GM18499 (cell line): ENCODE measurements at regions not wholly inside any gene's neighbourhood (a gene's known extent, or its start where the extent isn't known, plus 50 kb on each side); places are given as distances from the start of the nearest gene placed in this dataset.
"Not testable (repeated sequence)": the region's sequence is repeated elsewhere in the genome, so short reads cannot be mapped to it uniquely, and the experiment has no call there.

ENCODE experiments used
- ATAC-seq: cut with Tn5 transposase; IDR thresholded peaks from one replicate; pipeline ENCODE4 v1.9.1; 2021; ENCODE audit warnings: moderate number of reproducible peaks; ENCODE audit not compliant: insufficient read depth, unreplicated experiment

DNA sequence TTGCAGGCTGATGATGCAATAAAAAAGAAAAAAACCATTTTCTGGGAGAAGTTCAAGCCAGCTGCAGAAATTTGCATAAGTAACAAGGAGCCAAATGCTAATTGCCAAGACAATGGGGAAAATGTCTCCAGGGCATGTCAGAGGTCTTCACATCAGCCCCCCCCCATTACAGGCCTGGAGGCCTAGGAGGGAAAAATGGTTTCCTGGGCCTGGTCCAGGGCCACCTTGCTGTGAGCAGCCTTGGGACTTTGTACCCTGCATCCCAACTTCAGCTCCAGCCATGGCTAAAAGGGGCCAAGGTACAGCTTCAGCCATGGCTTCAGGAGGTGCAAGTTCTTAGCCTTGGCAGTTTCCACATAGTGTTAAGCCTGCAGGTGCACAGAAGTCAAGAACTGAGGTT, 160.0 kb upstream of the IRS4 start:
- ATAC-seq, result not testable (repeated sequence)

- no peak for ATAC-seq
Measured at GRCh38 chrX:108892501-108892900, 156.1 kb upstream of the IRS4 start.

- no peak for ATAC-seq
Measured at GRCh38 chrX:108875548-108875947, 139.2 kb upstream of the IRS4 start.

DNA sequence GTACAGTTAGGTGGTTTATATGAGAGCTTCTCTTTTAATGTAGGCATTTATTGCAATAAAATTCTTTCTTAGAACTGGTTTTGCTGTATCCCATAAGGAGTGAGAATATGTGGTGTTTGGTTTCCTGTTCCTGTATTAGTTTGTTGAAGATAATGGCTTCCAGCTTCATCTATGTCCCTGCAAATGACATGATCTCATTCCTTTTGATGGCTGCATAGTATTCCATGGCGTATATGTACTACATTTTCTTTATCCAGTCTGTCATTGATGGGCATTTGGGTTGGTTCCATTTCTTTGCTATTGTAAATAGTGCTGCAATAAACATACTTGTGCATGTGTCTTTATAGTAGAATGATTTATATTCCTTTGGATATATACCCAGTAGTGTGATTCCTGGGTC, 106.7 kb upstream of the IRS4 start:
- not testable (repeated sequence) for ATAC-seq

DNA sequence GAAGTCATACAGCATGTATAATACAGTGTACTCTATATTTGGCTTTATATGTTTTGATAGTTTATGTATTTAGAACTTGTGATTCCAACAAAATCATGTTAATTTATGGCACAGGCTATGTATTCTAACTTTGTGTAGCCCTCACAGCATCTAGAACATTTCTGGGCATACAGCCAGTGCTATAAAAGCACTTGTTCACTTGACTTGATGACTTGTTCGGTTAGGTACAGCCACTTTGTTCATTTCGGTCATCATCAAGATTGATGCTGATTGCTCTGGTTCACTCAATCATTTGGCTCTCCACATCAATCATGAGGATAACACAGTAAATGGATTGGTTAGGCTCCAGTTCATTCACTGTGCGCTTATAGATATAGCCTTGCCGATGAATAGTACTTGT, 97.6 kb upstream of the IRS4 start:
- ATAC-seq, result no peak

DNA sequence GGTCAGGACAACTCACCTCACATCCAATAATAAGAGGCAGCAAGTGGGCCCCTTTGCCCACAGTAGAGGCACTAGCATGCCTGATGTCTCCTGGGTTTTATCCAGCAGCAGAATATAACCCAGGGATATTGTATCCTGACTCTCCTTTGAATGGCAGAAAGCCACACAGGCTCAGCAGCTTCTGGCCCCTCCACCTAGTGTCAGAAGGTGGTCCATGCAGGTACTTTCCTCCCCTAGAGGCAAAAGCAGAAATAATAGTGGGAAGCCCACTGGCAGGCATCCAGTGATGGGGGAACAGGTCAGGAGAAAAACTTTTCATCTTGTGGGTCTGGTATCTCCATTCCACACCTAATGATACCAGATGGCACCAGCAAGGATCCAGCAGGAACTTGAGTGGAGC, 75.5 kb upstream of the IRS4 start:
- ATAC-seq, result no peak

GRCh38 chrX:108795240-108795639, 58.9 kb upstream of the IRS4 start:
- no peak for ATAC-seq
